ENCODE measurements at regions not wholly inside any gene's neighbourhood (a gene's known extent, or its start where the extent isn't known, plus 50 kb on each side); places are given as distances from the start of the nearest gene placed in this dataset.
"Not testable (repeated sequence)": the region's sequence is repeated elsewhere in the genome, so short reads cannot be mapped to it uniquely, and the experiment has no call there.

GRCh38 chr1:146376309-146376707 lies 147.5 kb upstream of the NOTCH2NLA start:
- TF ChIP-seq POLR2AphosphoS5 (IDR thresholded peaks at IDR 0.05; ENCODE audit: insufficient read depth in 1 of 2, low read depth in 1 of 2) (peak; percentile 13 to 77), POLR2A (IDR thresholded peaks at IDR 0.05) (peak in 1 of 2 donors; percentile 61)
- H3K27ac ChIP-seq = peak overlapping the region; percentile 98
- H3K9me3 ChIP-seq; H3K36me3 ChIP-seq; H3K27me3 ChIP-seq; H3K4me1 ChIP-seq; intact Hi-C loops (cut with DNase I): not testable (repeated sequence)
- DNase-seq (ENCODE audit: extremely low spot score in 2 of 2) = peak in 1 of 2 donors; percentile 89
- peak overlapping the region; percentile 31 to 43 for H3K4me3 ChIP-seq

GRCh38 chr1:146375108-146375507 lies 146.3 kb upstream of the NOTCH2NLA start:
- H3K4me3 ChIP-seq; DNase-seq (ENCODE audit: extremely low spot score in 2 of 2); H3K36me3 ChIP-seq; H3K27ac ChIP-seq; intact Hi-C loops (cut with DNase I); H3K9me3 ChIP-seq; H3K4me1 ChIP-seq; H3K27me3 ChIP-seq: not testable (repeated sequence)

GRCh38 chr1:146369940-146370339 lies 141.1 kb upstream of the NOTCH2NLA start:
- H3K27me3 ChIP-seq; H3K36me3 ChIP-seq; H3K9me3 ChIP-seq; intact Hi-C loops (cut with DNase I); H3K4me1 ChIP-seq; DNase-seq (ENCODE audit: extremely low spot score in 2 of 2): not testable (repeated sequence)
- Histone ChIP-seq H3K4me3 (peak overlapping the region; percentile 35), H3K27ac (peak overlapping the region; percentile 56)
- peak in 1 of 2 donors; percentile 20 for TF ChIP-seq POLR2AphosphoS5 (IDR thresholded peaks at IDR 0.05; ENCODE audit: insufficient read depth in 1 of 2, low read depth in 1 of 2)

- H3K9me3 ChIP-seq; H3K27ac ChIP-seq; intact Hi-C loops (cut with DNase I); H3K36me3 ChIP-seq; H3K27me3 ChIP-seq; DNase-seq (ENCODE audit: extremely low spot score in 2 of 2); H3K4me1 ChIP-seq; H3K4me3 ChIP-seq: not testable (repeated sequence)
Measured at GRCh38 chr1:146355373-146355772, 126.6 kb upstream of the NOTCH2NLA start.

- H3K36me3 ChIP-seq; DNase-seq (ENCODE audit: extremely low spot score in 2 of 2); H3K4me1 ChIP-seq; H3K27me3 ChIP-seq; H3K27ac ChIP-seq; intact Hi-C loops (cut with DNase I); H3K9me3 ChIP-seq; H3K4me3 ChIP-seq: not testable (repeated sequence)
Measured at GRCh38 chr1:146326863-146327262, 98.0 kb upstream of the NOTCH2NLA start.

GRCh38 chr1:146324463-146324862 lies 95.6 kb upstream of the NOTCH2NLA start:
- H3K4me3 ChIP-seq; H3K27me3 ChIP-seq; H3K27ac ChIP-seq; DNase-seq (ENCODE audit: extremely low spot score in 2 of 2); intact Hi-C loops (cut with DNase I); H3K4me1 ChIP-seq; H3K9me3 ChIP-seq; H3K36me3 ChIP-seq: not testable (repeated sequence)

GRCh38 chr1:146323302-146323701 lies 94.5 kb upstream of the NOTCH2NLA start:
- H3K4me3 ChIP-seq; H3K27me3 ChIP-seq; H3K9me3 ChIP-seq; H3K4me1 ChIP-seq; DNase-seq (ENCODE audit: extremely low spot score in 2 of 2); H3K36me3 ChIP-seq; H3K27ac ChIP-seq; intact Hi-C loops (cut with DNase I): not testable (repeated sequence)

GRCh38 chr1:146322893-146323292 lies 94.1 kb upstream of the NOTCH2NLA start:
- H3K27ac ChIP-seq; H3K36me3 ChIP-seq; H3K9me3 ChIP-seq; H3K27me3 ChIP-seq; DNase-seq (ENCODE audit: extremely low spot score in 2 of 2); H3K4me1 ChIP-seq; intact Hi-C loops (cut with DNase I); H3K4me3 ChIP-seq: not testable (repeated sequence)

- H3K36me3 ChIP-seq; H3K4me1 ChIP-seq; H3K4me3 ChIP-seq; H3K27me3 ChIP-seq; DNase-seq (ENCODE audit: extremely low spot score in 2 of 2); intact Hi-C loops (cut with DNase I); H3K27ac ChIP-seq; H3K9me3 ChIP-seq: not testable (repeated sequence)
Measured at GRCh38 chr1:146318715-146319114, 89.9 kb upstream of the NOTCH2NLA start.

- H3K27ac ChIP-seq; intact Hi-C loops (cut with DNase I); H3K4me1 ChIP-seq; H3K4me3 ChIP-seq; H3K9me3 ChIP-seq; H3K36me3 ChIP-seq; DNase-seq (ENCODE audit: extremely low spot score in 2 of 2); H3K27me3 ChIP-seq: not testable (repeated sequence)
Measured at GRCh38 chr1:146317785-146318184, 89.0 kb upstream of the NOTCH2NLA start.

- intact Hi-C loops (cut with DNase I) = not testable (repeated sequence)
Measured at GRCh38 chr1:146314449-146315246, 85.8 kb upstream of the NOTCH2NLA start.

GRCh38 chr1:146310579-146310978 lies 81.8 kb upstream of the NOTCH2NLA start:
- intact Hi-C loops (cut with DNase I); H3K27ac ChIP-seq; H3K36me3 ChIP-seq; H3K4me1 ChIP-seq; H3K9me3 ChIP-seq; DNase-seq (ENCODE audit: extremely low spot score in 2 of 2); H3K27me3 ChIP-seq; H3K4me3 ChIP-seq: not testable (repeated sequence)

More at GRCh38 chr1:146314449-146315246, 85.8 kb upstream of the NOTCH2NLA start:
- DNase-seq (ENCODE audit: extremely low spot score in 2 of 2); H3K27me3 ChIP-seq; H3K9me3 ChIP-seq; H3K36me3 ChIP-seq; H3K27ac ChIP-seq; H3K4me3 ChIP-seq; H3K4me1 ChIP-seq: not testable (repeated sequence)

- H3K27me3 ChIP-seq; intact Hi-C loops (cut with DNase I); H3K36me3 ChIP-seq; DNase-seq (ENCODE audit: extremely low spot score in 2 of 2); H3K4me3 ChIP-seq; H3K27ac ChIP-seq; H3K4me1 ChIP-seq; H3K9me3 ChIP-seq: not testable (repeated sequence)
Measured at GRCh38 chr1:146309427-146309826, 80.6 kb upstream of the NOTCH2NLA start.

- H3K36me3 ChIP-seq; H3K9me3 ChIP-seq; DNase-seq (ENCODE audit: extremely low spot score in 2 of 2); H3K27me3 ChIP-seq; intact Hi-C loops (cut with DNase I); H3K27ac ChIP-seq; H3K4me3 ChIP-seq; H3K4me1 ChIP-seq: not testable (repeated sequence)
Measured at GRCh38 chr1:146308892-146309291, 80.1 kb upstream of the NOTCH2NLA start.

Measured in vagina (tissue), 2 donors.